ENCODE measurements at regions not wholly inside any gene's neighbourhood (a gene's known extent, or its start where the extent isn't known, plus 50 kb on each side); places are given as distances from the start of the nearest gene placed in this dataset.

GRCh38 chr6:9507136-9507895 lies 907.6 kb downstream of the TFAP2A start:
- DNase-seq: no peak

- no peak for DNase-seq
Observed at GRCh38 chr6:9504191-9504590, 910.7 kb downstream of the TFAP2A start.

- DNase-seq: no peak
Observed at GRCh38 chr6:9503111-9503761, 911.6 kb downstream of the TFAP2A start.

GRCh38 chr6:9499709-9500108 lies 915.2 kb downstream of the TFAP2A start:
- no peak for DNase-seq

- DNase-seq: no peak
Observed at GRCh38 chr6:9496837-9497236, 918.0 kb downstream of the TFAP2A start.

GRCh38 chr6:9494864-9495263 lies 920.0 kb downstream of the TFAP2A start:
- no peak for DNase-seq

- DNase-seq: no peak
Observed at GRCh38 chr6:9492790-9493189, 922.1 kb downstream of the TFAP2A start.

GRCh38 chr6:9487128-9487527 lies 927.7 kb downstream of the TFAP2A start:
- no peak for DNase-seq

- DNase-seq: no peak
Observed at GRCh38 chr6:9485992-9486391, 928.9 kb downstream of the TFAP2A start.

GRCh38 chr6:9484686-9485085 lies 930.2 kb downstream of the TFAP2A start:
- no peak for DNase-seq

GRCh38 chr6:9484091-9484490 lies 930.8 kb downstream of the TFAP2A start:
- no peak for DNase-seq

GRCh38 chr6:9482030-9482738 lies 932.7 kb downstream of the TFAP2A start:
- no peak for DNase-seq

- no peak for DNase-seq
Observed at GRCh38 chr6:9481292-9482029, 933.4 kb downstream of the TFAP2A start.

- no peak for DNase-seq
Observed at GRCh38 chr6:9468277-9468676, 946.6 kb downstream of the TFAP2A start.

- no peak for DNase-seq
Observed at GRCh38 chr6:9467741-9468140, 947.1 kb downstream of the TFAP2A start.

- no peak for DNase-seq
Observed at GRCh38 chr6:9464583-9464982, 950.3 kb downstream of the TFAP2A start.

- DNase-seq: no peak
Observed at GRCh38 chr6:9463311-9463710, 951.6 kb downstream of the TFAP2A start.

- no peak for DNase-seq
Observed at GRCh38 chr6:9461188-9461587, 953.7 kb downstream of the TFAP2A start.

GRCh38 chr6:9458424-9458823 lies 956.5 kb downstream of the TFAP2A start:
- DNase-seq: no peak

- no peak for DNase-seq
Observed at GRCh38 chr6:9455864-9456658, 958.8 kb downstream of the TFAP2A start.

GRCh38 chr6:9439621-9440330 lies 975.1 kb downstream of the TFAP2A start:
- no peak for DNase-seq

- DNase-seq: no peak
Observed at GRCh38 chr6:9437836-9438235, 977.0 kb downstream of the TFAP2A start.
